PC-9 (cell line): ENCODE measurements at regions not wholly inside any gene's neighbourhood (a gene's known extent, or its start where the extent isn't known, plus 50 kb on each side); places are given as distances from the start of the nearest gene placed in this dataset.

Experiments used
- BruUV-seq: library from RNA; stranded (reverse); fragments of 400-500 nt; replicated peaks from 2 replicates; lab custom pipeline; 2021; lab: Mats Ljungman, UMichigan
- CTCF ChIA-PET: fragments of 300-600 bp; sonication (Branson Sonifier 250); formaldehyde crosslinking; loops from one replicate; lab custom pipeline; 2022; ENCODE audit warnings: antibody characterized with exemption; lab: Charles Lee
- POLR2A ChIA-PET: fragments of 300-600 bp; sonication (Branson Sonifier 250); formaldehyde crosslinking; loops from one replicate; lab custom pipeline; 2022; ENCODE audit warnings: antibody characterized with exemption; ENCODE audit not compliant: unreplicated experiment; lab: Charles Lee
- DNase-seq, 2 experiments: peaks; one replicate each; pipeline versions ENCODE4 v3.0.0 to v3.0.0-alpha.2; 2015 to 2022; ENCODE audit warnings: mixed read lengths in 1 of 2
- H2AFZ ChIP-seq: fragments of 200-600 bp; sonication (generic); 2 replicates; pipeline ENCODE4 v1.8.1; 2017; ENCODE audit warnings: antibody characterized with exemption
- H3F3A ChIP-seq: fragments of 200-600 bp; sonication (generic); 2 replicates; pipeline ENCODE4 v1.8.1; 2017; ENCODE audit warnings: antibody characterized with exemption, mild to moderate bottlenecking, low read depth; ENCODE audit not compliant: insufficient read depth
- H3K27ac ChIP-seq: fragments of 200-600 bp; sonication (generic); 2 replicates; pipeline ENCODE4 v1.6.1; 2016; ENCODE audit warnings: mixed run types
- H3K27me3 ChIP-seq: fragments of 200-600 bp; sonication (generic); 2 replicates; pipeline ENCODE4 v1.6.1; 2016; ENCODE audit warnings: low read depth, mixed run types; ENCODE audit not compliant: insufficient read depth
- H3K36me3 ChIP-seq: fragments of 200-600 bp; sonication (generic); 2 replicates; pipeline ENCODE4 v1.6.1; 2016; ENCODE audit warnings: low read depth, mixed run types
- H3K4me1 ChIP-seq: fragments of 200-600 bp; sonication (generic); replicated peaks from 2 replicates; pipeline ENCODE4 v1.6.1; 2016; ENCODE audit warnings: mixed run types; ENCODE audit not compliant: insufficient read depth
- H3K4me2 ChIP-seq: fragments of 200-600 bp; sonication (generic); 2 replicates; pipeline ENCODE4 v1.6.1; 2017; ENCODE audit warnings: mixed run types
- H3K4me3 ChIP-seq: fragments of 200-600 bp; sonication (generic); 2 replicates; pipeline ENCODE4 v1.6.1; 2016; ENCODE audit warnings: mixed run types
- H3K79me2 ChIP-seq: fragments of 200-600 bp; sonication (generic); 2 replicates; pipeline ENCODE4 v1.6.1; 2017; ENCODE audit warnings: low read depth, mixed run types
- H3K9me2 ChIP-seq: fragments of 200-600 bp; sonication (generic); 2 replicates; pipeline ENCODE4 v1.8.1; 2017; ENCODE audit warnings: mild to moderate bottlenecking; ENCODE audit not compliant: insufficient read depth
- H3K9me3 ChIP-seq: fragments of 200-600 bp; sonication (generic); 2 replicates; pipeline ENCODE4 v1.8.1; 2016; ENCODE audit warnings: low read depth; ENCODE audit not compliant: insufficient read depth
- H4K20me1 ChIP-seq: fragments of 200-600 bp; sonication (generic); 2 replicates; pipeline ENCODE4 v1.8.1; 2017; ENCODE audit not compliant: insufficient read depth
- EZH2 ChIP-seq: fragments of 200-600 bp; sonication (generic); IDR thresholded peaks from 2 replicates; pipeline ENCODE4 v1.8.0; 2017; ENCODE audit warnings: antibody characterized with exemption, low read depth
- intact Hi-C: fragments of 100-400 bp; cut with micrococcal nuclease; formaldehyde crosslinking; loops from one replicate; pipeline ENCODE4 v1.10.0; 2022; ENCODE audit not compliant: unreplicated experiment
- TF ChIP-seq, protein P1 (sequence below): fragments of 200-600 bp; sonication (generic); conservative IDR thresholded peaks from 2 replicates; pipeline ENCODE4 v1.6.1; 2017; ENCODE audit warnings: mixed run types, antibody characterized with exemption, mild to moderate bottlenecking, moderate library complexity

DNA sequence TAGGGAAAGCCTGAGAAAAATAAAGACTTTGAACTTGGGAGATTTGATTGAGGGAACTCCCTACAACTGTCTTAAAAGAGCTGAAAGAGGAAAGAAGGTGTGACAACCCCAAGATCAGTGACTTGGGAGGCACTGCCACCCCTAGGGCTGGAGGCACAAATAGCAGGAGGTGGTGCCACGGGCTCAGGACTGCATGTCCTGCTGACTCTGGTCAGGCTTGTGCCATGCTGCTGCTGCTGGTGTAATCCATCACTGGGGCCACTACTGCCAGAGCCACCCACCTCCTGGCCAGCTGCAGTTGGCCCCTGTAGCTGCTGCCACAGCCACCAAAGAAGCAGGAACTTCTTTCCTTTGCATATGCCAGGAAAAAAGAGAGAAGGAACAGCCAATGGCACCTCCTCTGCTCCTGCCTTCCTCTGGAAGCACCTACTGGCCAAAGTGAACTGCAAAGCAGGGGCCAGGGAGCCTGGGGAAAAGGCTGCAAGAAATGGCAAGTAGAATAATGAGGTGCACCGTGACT lies 730.3 kb downstream of the PTPRU start:
- TF ChIP-seq EZH2 = no peak
- no peaks in the 10 kb centered on the region for H3K79me2 ChIP-seq
- DNase-seq = no peak
- BruUV-seq = no TSS peak
- no peaks in the 10 kb centered on the region for H3K36me3 ChIP-seq
- no peaks in the 10 kb centered on the region for H4K20me1 ChIP-seq
- CTCF ChIA-PET = no interaction called here
- no peak overlapping the region for H2AFZ ChIP-seq
- H3F3A ChIP-seq = no peaks in the 10 kb centered on the region
- POLR2A ChIA-PET = interaction anchor here (0.6 kb wide), 1 partner anchor 89 kb away, joined by 7 read pairs; no protein-coding TSS in a partner anchor
- H3K27ac ChIP-seq = no peak overlapping the region
- no peaks in the 10 kb centered on the region for H3K4me1 ChIP-seq
- intact Hi-C loops = no loop called here
- no peaks in the 10 kb centered on the region for H3K9me2 ChIP-seq
- H3K27me3 ChIP-seq = no peaks in the 10 kb centered on the region
- no peaks in the 10 kb centered on the region for H3K9me3 ChIP-seq
- H3K4me3 ChIP-seq = no peak overlapping the region
- no peak overlapping the region for H3K4me2 ChIP-seq

DNA sequence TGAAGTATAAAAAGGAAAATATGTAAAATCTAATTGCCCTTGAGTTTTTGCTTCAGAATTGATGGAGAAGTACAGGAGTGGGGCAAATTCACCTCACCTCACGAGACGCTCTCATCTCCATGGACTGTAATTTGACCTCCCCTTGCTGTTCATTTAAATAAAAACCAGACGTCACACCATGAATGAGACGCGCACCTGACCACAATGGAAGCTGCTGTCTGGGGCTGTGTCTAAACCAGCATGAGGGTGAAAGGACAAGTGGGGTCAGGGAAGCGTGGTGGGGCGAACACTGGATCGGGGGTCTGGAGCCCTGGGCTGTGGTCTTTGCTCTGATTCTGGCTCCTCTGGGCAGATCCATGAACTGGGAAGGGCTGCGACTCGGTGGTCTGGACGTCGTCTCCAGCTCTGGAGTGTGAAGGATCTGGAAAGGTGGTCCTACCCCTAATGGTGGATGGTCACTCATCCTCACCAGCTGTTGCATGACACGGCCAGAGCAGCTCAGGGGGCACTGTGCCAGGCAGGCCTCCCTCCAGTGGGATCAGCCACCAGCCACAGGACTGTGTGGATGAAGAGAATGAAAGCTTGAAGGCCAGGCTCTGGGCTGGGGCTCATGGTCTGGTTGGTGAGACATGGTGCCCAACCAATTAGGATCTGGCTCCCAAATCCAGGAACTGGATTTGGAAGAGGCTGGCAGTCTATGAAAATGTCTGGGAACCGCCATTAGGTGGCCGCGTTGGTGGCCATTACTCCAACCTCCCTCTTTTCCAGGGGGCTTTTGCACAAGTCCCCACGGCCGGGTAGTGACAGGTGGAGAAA lies 728.6 kb downstream of the PTPRU start:
- Histone ChIP-seq H3K9me2 (no peaks in the 10 kb centered on the region), H3K4me3 (no peak overlapping the region), H3K79me2 (no peaks in the 10 kb centered on the region), H3K27me3 (no peaks in the 10 kb centered on the region), H3K4me2 (no peak overlapping the region), H3K4me1 (no peaks in the 10 kb centered on the region), H4K20me1 (no peaks in the 10 kb centered on the region), H3F3A (no peaks in the 10 kb centered on the region), H3K36me3 (no peaks in the 10 kb centered on the region), H3K9me3 (no peaks in the 10 kb centered on the region), H2AFZ (no peak overlapping the region), H3K27ac (no peak overlapping the region)
- intact Hi-C loops = no loop called here
- no peak for DNase-seq
- BruUV-seq = no TSS peak
- ChIA-PET POLR2A (no interaction called here), CTCF (no interaction called here)
- no peak for TF ChIP-seq EZH2
- TF ChIP-seq, protein P1, sequence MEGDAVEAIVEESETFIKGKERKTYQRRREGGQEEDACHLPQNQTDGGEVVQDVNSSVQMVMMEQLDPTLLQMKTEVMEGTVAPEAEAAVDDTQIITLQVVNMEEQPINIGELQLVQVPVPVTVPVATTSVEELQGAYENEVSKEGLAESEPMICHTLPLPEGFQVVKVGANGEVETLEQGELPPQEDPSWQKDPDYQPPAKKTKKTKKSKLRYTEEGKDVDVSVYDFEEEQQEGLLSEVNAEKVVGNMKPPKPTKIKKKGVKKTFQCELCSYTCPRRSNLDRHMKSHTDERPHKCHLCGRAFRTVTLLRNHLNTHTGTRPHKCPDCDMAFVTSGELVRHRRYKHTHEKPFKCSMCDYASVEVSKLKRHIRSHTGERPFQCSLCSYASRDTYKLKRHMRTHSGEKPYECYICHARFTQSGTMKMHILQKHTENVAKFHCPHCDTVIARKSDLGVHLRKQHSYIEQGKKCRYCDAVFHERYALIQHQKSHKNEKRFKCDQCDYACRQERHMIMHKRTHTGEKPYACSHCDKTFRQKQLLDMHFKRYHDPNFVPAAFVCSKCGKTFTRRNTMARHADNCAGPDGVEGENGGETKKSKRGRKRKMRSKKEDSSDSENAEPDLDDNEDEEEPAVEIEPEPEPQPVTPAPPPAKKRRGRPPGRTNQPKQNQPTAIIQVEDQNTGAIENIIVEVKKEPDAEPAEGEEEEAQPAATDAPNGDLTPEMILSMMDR = no peak

DNA sequence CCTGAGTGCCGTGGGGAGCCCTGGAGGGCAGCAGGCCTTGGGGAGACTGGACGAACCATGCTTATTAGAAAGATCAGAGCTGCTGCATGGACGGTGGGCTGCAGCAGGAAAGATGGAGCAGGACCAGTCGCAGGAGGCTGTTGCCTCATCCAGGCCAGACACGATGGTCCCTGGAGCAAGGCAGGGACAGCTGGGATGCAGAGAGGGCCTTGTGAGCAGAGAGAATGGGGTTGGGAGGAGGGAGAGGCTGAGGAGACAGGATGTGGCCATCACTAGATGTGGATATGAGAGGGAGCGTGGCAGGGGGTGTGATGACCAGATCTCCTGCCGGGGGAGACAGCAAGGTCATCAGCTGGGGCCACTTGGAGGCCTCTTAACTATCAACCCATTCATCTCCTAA lies 727.6 kb downstream of the PTPRU start:
- no peak for DNase-seq
- Histone ChIP-seq H3K27ac (no peak overlapping the region), H2AFZ (no peak overlapping the region), H3K9me2 (no peaks in the 10 kb centered on the region), H3F3A (no peaks in the 10 kb centered on the region), H3K27me3 (no peaks in the 10 kb centered on the region), H3K79me2 (no peaks in the 10 kb centered on the region), H3K4me3 (no peak overlapping the region), H3K9me3 (no peaks in the 10 kb centered on the region), H4K20me1 (no peaks in the 10 kb centered on the region), H3K4me1 (no peaks in the 10 kb centered on the region), H3K4me2 (no peak overlapping the region), H3K36me3 (no peaks in the 10 kb centered on the region)
- ChIA-PET POLR2A (no interaction called here), CTCF (no interaction called here)
- no TSS peak for BruUV-seq
- TF ChIP-seq, protein P1 = no peak
- intact Hi-C loops = no loop called here
